GM03348 (cell line): ENCODE measurements at regions not wholly inside any gene's neighbourhood (a gene's known extent, or its start where the extent isn't known, plus 50 kb on each side); places are given as distances from the start of the nearest gene placed in this dataset.

Source experiments
- DNase-seq: peaks from one replicate; pipeline ENCODE4 v3.0.0; 2012; ENCODE audit warnings: low spot score

DNA sequence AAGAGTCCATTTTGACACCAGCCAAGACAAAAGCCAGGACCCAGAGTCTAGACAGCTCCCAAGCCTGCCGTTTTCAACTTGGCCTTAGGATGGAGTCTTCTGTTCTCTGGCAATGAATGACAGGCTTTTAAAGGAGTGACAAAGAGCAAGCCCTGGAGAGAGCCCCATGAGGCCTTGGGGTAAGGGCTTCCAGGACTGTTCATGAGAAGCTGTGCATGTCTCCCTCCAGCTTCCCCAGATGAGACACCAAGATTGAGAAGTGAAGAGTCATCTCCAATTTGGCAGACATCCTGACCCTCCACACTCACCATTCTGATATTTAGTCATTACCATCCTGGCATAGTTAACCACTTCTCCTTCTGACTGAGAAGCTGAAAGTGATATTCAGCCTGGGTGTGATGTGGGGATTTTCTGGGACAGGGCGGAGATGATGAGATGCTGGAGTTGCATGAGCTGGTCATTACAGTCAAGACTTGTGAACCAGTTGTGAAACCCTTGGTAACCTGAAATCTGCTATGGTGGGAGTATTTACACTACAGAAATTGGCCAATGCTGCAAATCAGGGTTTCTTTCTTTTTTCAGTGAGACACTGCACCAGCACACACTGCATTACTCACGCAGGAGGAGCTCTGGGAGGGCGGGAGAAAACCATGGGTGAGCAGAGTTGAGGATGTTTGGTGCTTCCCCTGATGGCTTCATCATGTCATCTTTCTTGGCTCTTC is 77.8 kb downstream of the VCPKMT start:
- DNase-seq: peak; percentile 89

DNA sequence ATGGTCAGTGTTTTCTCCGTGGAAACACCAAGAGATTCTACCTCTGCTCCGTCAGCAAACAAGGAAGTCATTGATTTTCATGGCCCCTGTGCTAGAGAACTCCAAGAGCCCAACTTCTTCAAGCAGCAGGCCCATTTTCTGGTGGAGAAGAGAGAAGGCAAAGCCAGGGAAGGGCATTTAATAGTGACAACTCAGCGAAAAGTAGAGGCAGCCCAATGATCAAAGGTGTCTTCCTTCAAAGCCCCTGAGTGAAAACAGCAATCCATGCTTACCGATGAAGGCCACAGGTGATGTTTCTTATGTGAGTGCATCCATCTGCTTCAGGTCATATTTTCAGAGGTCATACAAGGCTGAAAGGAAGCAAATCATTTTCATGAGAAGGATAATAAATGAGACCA is 77.3 kb downstream of the VCPKMT start:
- DNase-seq: no peak

DNA sequence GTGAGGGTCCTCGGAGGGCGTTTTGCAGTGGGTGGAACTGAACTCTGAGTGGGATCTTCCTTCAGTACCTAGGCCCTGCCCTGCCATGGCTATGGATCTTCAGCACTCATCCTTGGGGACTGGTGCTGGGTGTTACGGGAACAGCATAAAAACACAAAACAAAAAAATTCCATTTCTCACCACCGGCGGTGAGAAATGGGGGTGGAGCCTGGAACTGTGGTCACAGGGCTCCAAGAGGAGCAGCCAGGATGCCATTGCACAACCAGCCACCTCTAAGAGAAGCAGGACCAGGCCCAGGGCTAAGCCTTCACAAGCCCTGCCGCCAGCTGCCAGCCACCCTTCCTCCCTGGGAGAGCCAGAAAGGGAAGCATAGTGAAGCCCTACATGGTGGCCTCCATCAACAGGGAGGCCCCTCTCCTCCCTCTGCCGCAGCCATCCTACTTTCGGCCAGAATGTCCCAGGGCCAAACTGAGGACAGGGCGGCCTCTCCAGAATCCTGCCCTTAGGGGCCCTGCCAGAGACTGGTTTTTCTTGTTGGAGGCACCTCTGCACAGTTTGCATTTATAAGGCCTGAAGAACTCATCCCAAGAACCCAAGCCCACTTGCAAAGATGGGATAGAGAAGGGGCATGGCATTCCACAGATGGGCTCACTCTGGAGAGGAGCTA is 76.5 kb downstream of the VCPKMT start:
- peak; percentile 43 for DNase-seq

DNA sequence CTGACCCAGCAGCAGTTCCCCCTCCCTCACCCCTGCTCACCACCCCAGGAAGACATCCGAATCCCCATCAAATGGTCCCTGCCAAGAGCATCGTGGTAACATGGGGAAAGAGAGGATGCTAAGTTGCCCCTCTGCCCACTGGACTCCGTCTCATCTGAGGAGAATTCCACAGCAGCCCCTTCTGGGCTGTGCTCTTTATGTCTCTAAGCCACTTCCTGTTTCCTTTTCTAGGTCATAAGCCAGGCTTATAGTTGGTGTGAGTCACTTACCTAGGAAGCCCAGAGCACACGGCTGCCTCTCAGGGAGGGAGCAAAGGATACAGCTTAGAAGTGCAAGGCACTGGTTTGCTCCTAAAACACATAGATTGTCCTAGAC is 76.0 kb downstream of the VCPKMT start:
- DNase-seq: peak; percentile 47

DNA sequence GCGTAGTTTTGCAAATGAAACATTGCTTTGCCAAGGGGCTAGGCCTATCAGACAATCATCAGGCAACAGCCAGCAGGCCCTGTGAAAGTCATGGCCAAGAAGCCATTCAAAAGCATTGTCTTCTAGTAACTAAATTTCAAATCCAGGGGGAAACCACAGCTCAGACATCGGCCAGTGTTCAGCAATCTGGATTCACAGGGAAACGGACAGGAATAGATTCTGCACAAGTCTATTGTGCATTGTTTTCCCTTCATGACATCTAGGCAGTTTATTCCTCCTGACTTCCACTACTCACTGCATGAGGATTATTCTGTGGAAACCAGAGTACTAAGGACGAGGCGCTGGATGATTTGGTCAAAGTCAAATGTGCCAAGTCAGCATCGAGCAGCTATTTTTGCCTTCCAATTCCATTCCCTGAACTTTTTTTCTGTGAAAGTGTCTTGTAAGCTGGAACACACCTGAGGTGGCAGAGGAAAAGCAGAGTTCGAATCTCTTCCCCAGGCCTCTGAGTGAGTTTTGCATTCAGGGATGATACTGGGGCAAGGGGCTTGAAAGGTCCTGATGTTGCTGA is 75.4 kb downstream of the VCPKMT start:
- DNase-seq: no peak

DNA sequence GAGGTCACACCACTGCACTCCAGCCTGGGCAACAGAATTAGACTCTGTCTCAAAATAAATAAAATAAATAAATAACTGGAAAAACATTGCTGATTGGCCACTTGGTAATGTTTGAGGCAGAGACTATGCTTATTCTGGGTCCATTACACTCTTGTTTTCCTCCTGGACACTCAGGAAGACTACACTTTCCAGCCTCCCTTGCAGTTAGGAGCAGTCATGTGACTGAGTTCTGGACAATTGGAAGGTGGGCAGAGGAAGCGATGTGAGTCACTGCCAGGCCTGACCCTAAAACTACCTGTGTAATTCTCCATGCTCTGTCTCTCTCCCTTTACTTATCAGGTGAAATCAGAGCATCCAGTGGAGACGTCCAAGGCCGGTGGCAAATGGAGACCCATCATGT is 74.4 kb downstream of the VCPKMT start:
- no peak for DNase-seq

DNA sequence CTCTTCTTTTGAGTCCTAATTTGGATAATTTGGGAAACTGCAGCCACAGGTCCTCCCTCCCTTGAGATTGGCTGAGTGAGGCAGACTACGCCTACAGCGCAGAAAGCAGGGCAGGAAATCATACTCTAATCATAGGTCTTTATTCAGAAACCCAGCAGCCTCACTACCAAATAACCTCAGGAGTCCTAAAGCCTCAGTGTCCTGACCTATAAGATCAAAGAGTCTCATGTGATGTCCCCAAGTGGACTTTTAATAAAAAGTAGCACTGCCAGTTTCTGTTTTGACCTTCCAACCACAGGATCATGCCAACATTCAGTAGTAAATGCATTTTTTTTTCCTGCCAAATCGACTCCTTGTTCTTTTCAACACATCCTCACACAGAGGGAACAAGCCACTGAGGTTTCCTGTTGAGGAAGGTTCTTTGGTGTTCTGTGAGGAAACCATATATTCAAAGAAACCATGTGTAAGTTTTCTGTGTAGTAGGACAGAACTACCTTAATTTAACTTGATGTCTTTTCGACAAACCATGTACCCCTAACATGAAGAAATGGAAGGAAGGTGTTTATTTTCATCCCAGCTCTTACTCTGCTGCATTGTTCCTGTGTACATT is 72.2 kb downstream of the VCPKMT start:
- no peak for DNase-seq

DNA sequence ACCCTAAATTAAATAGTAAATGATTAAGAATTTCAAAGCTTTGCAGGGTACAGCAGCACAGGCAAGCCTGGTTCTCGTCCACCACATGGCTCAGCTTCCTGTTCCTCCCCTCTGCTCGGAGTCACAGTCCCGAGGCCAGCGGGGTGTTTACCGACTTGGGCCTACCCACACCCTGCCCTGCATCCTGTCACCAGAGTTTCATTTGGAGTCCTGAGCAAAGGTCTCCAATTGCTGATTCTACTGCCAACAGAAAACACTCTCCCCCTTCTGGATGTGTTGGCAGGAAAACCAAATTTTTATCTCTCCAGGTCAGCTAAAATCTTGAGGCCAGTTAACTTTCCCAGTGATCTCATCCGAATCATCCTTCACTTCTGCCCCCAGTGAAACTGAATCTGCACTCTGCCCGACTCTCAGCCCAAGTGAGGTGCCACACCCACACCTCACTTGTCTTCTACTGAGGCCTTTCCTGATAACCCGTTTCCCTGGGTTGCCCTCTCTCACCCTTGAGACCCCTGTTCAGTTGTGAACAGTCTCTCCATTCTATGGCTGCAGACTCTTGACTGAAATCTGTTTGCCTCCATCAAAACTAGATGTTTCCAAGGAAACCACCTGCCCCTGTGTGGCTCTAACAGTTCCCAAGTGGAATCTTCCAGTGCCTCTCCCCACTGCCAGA is 71.2 kb downstream of the VCPKMT start:
- peak; percentile 82 for DNase-seq

DNA sequence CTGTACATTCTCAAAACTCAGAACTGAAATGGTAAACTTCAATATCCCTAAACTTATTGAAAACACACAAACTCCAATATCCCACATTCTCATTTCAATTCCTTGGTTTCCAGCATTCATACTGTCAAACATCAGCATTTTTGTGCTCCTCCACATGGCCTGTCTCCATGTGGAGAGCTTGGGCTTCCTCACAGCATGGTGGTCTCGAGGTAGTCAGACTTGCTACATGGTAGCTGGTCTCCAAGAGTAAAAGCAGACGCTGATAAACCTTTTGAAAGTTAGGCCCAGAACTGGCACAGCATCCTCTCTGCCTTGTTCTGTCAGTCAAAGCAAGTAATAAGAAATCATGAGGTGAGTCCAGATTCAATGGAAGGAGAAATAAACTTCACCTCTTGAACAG is 70.5 kb downstream of the VCPKMT start:
- no peak for DNase-seq

DNA sequence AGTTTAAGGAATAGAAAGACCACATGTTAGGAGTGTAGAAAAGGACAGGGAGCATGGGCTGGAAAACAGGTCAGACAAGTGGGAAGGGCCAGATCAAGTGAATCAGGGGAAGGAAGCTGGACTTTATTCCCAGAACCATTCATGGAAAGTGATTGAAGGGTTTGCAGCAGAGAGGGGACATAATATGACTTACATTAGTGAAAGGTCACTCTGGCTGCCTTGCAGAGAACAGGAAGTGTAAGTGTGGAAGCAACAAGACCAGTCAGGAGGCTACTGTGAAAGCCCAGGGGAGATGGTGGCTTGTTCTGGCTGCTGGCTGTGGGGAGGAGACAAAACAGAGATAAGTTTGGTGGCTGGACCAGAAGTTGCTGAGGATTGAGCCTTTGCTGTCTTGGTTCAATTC is 69.1 kb downstream of the VCPKMT start:
- no peak for DNase-seq

DNA sequence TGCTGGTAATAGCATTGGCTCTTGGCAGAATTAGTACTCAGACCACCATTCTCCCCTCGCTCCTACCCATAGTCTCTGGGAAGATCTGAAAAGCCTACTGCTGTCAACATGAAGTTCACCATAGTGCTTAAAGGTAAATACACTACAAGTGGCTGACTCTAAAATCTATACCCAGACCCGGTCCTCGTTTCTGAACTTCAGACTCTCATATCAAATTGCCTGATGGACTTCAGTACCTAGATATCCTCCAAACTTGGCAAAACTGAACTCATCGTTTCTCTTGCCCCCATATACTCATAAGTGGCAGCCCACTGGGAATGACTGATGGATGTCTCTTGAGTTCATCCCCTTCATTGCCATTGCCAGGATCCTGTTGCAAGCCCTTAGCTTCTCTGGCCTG is 67.3 kb downstream of the VCPKMT start:
- no peak for DNase-seq

DNA sequence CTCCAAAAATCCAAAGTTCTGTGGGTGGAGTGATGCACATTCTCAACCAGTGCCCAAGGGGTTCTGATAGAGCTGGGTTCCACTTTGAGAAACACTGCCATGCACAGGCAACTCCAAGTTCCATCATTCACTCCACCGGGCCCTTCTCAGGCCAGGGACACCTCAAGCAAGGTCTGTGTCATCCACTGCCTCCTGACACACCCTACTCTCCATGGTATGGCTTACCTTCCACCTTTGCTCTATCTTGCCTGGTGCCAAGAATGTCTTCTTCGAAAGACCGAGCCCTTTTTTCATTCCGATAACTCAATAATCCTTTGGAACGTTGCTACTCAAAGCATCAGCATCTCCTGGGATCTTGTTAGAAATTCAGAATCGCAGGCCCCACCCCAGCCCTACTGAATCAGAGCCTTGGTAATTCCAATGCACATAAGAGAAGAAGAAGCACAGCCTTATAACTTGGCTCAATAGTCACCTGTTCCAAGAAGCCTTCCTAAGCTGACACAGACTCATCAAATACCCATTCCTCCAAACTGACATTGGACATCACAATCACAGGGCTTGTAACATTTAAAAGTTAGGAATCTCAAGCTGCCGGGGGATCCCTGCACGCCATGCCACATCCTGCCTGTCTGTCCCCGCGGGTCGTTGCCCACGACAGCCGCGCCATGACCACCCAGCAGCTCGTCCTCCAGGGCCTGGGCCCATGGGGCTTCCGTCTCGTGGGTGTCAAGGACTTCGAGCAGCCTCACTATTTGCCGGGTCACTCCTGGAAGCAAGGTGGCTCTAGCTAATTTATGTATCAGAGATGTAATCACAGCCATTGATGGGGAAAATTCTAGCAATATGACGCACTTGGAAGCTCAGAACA is 66.4 kb downstream of the VCPKMT start:
- no peak for DNase-seq

DNA sequence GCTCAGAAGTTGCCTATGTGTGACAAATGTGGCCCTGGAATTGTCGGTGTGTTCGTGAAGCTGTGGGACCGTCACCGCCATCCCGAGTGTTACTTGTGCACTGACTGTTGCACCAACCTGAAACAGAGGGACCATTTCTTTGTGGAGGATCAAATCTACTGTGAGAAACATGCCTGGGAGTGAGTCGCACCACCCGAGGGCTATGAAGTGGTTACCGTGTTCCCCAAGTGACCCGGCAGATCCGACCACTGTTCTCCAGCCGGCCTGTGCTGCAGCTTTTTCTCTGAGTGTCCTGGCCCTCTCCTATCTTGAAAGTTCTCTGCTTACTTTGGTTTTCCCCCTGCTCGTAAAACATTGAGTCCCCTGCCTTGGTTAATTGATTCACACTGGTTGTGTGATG is 65.3 kb downstream of the VCPKMT start:
- DNase-seq: no peak

DNA sequence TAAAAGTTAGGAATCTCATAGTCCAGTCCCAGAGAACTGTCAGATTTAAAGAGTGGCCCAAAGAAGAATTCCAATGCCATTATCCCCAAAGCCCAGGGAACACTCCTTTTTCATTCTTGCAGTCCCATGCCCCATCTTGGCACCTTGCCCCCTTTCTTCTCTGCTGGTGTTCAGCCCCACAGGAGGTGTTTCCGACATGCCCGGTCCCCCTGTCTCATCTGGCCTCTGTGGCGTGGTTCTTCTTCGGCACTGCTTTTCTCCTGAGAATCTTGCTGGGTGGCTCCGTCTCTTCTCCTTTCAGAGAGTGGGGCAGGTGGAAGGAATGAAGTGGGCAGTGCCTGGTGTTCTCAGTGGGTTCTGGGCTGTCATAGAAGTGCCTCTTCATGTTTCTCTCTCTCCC is 64.7 kb downstream of the VCPKMT start:
- no peak for DNase-seq

DNA sequence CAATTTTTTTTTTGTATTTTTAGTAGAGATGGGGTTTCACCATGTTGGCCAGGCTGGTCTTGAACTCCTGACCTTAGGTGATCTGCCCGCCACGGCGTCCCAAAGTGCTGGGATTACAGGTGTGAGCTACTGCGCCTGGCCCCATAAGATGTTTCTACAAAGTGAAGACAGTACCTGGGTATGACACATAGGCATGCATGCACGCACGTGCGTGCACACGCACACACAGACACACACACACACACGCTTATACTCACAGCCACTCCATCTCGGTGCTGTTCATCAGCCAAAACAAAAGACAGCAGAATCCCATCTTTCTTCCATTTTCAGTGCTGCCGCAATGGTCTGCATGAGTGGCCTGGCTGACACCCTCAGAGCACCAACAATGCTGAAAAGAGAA is 63.9 kb downstream of the VCPKMT start:
- no peak for DNase-seq

DNA sequence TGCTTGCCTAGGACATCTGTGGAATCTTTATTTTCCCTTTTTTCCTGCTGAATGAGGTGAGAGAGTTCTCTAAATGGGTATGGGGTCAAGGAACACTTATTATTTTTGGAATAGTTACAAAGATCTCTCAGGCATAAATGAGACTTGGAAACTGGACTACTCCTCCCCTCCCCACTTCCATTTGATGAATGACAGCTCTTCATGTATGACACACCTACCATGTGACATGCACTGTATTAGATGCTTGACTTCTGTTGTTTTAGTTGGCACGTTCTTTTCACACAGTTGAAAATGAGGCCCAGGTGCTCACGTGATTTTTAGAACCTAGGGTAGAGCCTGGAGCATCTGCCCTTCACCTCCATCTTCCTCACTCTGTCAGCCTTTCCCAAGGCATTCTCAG is 62.4 kb downstream of the VCPKMT start:
- DNase-seq: no peak

DNA sequence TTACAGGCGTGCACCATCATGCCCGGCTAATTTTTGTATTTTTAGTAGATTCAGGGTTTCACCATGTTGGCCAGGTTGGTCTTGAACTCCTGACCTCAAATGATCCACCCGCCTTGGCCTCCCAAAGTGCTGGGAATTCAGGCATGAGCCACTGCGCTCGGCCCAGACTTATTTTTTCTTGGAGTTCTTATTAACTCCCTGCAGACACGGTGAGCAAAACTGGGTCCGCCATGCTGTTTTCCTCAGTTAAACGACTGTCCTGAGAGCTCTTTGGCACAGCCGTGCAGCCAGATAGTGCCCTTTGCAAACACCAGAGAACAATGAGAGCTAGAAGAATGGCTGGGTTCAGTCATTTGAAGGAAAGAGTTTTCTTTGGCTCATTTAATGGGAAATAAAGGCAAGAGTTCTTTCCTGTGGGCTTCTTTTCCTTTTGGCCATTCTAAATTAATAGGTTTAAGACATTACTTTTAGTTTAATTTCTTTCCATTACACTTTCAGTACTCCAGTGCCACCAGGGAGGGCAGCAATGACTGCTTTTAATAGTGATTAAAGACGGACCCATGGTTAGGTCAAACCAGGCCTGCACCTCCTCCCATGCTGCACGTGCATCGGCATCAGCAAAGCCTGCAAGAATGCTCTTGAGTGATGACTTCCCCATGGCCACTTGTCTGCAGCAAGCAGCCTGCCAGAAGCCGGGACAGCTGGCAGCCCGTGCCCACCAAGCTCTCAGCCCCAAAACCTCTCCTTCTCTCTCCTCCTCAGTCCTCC is 60.7 kb downstream of the VCPKMT start:
- no peak for DNase-seq

DNA sequence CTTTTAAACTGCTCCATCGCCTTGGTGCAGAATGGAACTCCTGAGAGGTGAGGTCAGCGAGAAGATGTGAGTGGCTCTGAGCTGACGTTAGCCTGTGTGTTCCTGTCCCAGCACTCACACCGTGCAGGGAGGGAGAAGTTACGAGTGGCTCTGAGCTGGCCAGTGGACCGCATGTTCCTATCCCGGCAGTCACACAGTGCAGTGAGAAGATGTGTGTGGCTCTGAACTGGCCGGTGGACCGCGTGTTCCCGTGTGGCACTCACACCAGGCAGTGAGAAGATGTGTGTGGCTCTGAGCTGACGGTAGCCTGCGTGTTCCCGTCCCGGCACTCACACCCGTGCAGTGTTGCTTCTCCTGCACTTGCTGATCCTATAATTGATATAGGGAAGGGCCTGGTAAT is 59.9 kb downstream of the VCPKMT start:
- no peak for DNase-seq

DNA sequence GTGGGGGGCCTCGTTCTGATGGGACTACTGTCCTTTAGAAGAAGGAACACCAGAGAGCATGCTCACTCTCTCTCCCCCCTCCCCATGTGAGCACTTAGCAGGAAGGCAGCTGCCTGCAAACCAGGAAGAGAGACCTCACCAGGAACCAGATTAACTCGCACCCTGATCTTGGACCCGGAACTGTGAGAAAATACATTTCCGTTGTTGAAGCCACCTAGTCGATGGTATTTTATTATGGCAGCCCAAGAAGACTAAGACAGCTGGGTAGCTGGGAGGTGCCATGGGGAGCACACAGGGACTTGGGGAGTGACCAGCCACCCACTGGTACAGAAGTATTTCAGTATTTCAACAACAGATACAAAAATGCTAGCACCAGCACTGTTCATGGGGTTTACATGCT is 59.0 kb downstream of the VCPKMT start:
- DNase-seq: no peak

DNA sequence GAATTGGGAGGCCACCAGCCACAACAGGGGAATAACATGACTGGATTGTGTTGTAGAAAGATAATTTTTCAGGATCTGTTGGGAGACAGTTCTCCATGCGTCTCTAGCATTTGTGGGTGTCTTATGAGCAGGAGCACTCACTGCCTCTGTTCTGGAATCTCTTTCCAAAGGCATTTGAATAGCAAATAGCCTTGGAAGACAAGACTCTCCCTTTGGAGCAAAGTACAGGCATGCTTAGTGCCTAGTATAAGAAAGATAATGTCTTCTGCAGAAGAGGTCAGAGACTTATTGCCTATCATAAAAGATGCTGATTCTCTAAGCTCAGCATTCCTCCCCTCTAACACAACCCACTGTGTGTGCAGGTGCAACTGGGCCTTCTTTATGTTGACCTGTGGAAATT is 58.3 kb downstream of the VCPKMT start:
- no peak for DNase-seq
